ENCODE measurements at regions not wholly inside any gene's neighbourhood (a gene's known extent, or its start where the extent isn't known, plus 50 kb on each side); places are given as distances from the start of the nearest gene placed in this dataset.

DNA sequence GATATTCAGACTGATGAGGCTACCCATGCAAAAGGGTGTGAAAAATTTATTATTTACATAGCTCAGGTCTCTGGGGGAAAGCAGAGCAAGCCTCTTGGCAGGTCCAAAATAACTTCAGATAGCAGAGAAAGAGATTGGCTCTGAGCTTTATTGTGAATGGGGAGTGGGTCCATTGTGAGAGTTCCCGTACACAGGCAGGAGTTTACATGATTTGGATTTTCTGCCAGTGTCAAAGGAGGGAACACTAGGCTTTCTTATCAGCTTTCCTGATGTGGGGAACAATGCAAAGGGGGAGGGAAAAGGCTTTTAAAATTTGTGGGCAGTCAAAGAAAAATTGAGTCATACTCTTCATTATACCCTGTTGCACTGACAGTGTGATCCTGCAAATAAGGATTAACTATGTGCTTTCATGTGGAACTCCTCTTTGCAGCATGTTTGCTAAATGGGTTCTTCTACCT lies 615.0 kb upstream of the RIOK2 start (continued):
- TF ChIP-seq, protein P1, sequence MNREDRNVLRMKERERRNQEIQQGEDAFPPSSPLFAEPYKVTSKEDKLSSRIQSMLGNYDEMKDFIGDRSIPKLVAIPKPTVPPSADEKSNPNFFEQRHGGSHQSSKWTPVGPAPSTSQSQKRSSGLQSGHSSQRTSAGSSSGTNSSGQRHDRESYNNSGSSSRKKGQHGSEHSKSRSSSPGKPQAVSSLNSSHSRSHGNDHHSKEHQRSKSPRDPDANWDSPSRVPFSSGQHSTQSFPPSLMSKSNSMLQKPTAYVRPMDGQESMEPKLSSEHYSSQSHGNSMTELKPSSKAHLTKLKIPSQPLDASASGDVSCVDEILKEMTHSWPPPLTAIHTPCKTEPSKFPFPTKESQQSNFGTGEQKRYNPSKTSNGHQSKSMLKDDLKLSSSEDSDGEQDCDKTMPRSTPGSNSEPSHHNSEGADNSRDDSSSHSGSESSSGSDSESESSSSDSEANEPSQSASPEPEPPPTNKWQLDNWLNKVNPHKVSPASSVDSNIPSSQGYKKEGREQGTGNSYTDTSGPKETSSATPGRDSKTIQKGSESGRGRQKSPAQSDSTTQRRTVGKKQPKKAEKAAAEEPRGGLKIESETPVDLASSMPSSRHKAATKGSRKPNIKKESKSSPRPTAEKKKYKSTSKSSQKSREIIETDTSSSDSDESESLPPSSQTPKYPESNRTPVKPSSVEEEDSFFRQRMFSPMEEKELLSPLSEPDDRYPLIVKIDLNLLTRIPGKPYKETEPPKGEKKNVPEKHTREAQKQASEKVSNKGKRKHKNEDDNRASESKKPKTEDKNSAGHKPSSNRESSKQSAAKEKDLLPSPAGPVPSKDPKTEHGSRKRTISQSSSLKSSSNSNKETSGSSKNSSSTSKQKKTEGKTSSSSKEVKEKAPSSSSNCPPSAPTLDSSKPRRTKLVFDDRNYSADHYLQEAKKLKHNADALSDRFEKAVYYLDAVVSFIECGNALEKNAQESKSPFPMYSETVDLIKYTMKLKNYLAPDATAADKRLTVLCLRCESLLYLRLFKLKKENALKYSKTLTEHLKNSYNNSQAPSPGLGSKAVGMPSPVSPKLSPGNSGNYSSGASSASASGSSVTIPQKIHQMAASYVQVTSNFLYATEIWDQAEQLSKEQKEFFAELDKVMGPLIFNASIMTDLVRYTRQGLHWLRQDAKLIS (CRISPR knock-in tag; IDR thresholded peaks at IDR 0.05; ENCODE audit: borderline replicate concordance), result no peak

DNA sequence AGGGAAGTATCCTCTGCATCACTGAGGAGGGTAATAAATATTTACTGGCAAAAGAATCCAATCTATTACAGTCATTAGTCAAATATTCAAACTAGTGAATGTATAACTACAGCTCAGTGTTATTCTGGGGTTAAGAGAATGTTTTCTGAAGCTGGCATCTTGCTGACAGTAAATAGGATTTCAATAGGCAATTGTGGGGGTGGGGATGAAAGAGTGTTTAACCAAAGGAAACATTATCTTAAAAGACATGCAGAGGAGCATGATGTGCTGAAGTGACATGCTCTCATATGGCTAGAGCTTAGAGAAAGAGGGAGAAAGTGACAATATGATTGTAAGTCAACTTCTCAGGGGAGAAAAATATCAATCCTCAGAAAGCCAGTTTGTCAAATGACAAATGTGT lies 618.4 kb upstream of the RIOK2 start:
- Mint-ChIP-seq H3K9me3 (peaks cover 39% of the 10 kb centered on the region), H3K36me3 (peaks cover 25% of the 10 kb centered on the region), H3K4me3 (no peak overlapping the region), H3K27ac (no peak overlapping the region), H3K27me3 (ENCODE audit: low read depth) (no peaks in the 10 kb centered on the region; the same call in 1 of the 2 replicates), H3K4me1 (no peaks in the 10 kb centered on the region)
- TF ChIP-seq EMX1 (CRISPR knock-in tag; IDR thresholded peaks at IDR 0.05), result no peak
- TF ChIP-seq ZNF219 (CRISPR knock-in tag; IDR thresholded peaks at IDR 0.05; ENCODE audit: borderline replicate concordance), result no peak
- TF ChIP-seq, protein P2, sequence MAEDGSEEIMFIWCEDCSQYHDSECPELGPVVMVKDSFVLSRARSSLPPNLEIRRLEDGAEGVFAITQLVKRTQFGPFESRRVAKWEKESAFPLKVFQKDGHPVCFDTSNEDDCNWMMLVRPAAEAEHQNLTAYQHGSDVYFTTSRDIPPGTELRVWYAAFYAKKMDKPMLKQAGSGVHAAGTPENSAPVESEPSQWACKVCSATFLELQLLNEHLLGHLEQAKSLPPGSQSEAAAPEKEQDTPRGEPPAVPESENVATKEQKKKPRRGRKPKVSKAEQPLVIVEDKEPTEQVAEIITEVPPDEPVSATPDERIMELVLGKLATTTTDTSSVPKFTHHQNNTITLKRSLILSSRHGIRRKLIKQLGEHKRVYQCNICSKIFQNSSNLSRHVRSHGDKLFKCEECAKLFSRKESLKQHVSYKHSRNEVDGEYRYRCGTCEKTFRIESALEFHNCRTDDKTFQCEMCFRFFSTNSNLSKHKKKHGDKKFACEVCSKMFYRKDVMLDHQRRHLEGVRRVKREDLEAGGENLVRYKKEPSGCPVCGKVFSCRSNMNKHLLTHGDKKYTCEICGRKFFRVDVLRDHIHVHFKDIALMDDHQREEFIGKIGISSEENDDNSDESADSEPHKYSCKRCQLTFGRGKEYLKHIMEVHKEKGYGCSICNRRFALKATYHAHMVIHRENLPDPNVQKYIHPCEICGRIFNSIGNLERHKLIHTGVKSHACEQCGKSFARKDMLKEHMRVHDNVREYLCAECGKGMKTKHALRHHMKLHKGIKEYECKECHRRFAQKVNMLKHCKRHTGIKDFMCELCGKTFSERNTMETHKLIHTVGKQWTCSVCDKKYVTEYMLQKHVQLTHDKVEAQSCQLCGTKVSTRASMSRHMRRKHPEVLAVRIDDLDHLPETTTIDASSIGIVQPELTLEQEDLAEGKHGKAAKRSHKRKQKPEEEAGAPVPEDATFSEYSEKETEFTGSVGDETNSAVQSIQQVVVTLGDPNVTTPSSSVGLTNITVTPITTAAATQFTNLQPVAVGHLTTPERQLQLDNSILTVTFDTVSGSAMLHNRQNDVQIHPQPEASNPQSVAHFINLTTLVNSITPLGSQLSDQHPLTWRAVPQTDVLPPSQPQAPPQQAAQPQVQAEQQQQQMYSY (CRISPR knock-in tag; IDR thresholded peaks at IDR 0.05), result no peak
- TF ChIP-seq ZNF232 (CRISPR knock-in tag; IDR thresholded peaks at IDR 0.05), result no peak
- TF ChIP-seq, protein P3, sequence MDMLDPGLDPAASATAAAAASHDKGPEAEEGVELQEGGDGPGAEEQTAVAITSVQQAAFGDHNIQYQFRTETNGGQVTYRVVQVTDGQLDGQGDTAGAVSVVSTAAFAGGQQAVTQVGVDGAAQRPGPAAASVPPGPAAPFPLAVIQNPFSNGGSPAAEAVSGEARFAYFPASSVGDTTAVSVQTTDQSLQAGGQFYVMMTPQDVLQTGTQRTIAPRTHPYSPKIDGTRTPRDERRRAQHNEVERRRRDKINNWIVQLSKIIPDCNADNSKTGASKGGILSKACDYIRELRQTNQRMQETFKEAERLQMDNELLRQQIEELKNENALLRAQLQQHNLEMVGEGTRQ (CRISPR knock-in tag; IDR thresholded peaks at IDR 0.05), result no peak
- TF ChIP-seq TP53 (CRISPR knock-in tag; IDR thresholded peaks at IDR 0.05), result no peak
- TF ChIP-seq, protein P4, sequence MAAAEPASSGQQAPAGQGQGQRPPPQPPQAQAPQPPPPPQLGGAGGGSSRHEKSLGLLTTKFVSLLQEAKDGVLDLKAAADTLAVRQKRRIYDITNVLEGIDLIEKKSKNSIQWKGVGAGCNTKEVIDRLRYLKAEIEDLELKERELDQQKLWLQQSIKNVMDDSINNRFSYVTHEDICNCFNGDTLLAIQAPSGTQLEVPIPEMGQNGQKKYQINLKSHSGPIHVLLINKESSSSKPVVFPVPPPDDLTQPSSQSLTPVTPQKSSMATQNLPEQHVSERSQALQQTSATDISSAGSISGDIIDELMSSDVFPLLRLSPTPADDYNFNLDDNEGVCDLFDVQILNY (CRISPR knock-in tag; IDR thresholded peaks at IDR 0.05), result no peak
- TF ChIP-seq ZNF263 (CRISPR knock-in tag; IDR thresholded peaks at IDR 0.05; ENCODE audit: low read depth), result no peak
- TF ChIP-seq ZNF317 (CRISPR knock-in tag; IDR thresholded peaks at IDR 0.05; ENCODE audit: borderline replicate concordance, low read depth), result no peak
- no peak for TF ChIP-seq PRRX2 (CRISPR knock-in tag; IDR thresholded peaks at IDR 0.05)
- TF ChIP-seq FOXJ3 (CRISPR knock-in tag; IDR thresholded peaks at IDR 0.05; ENCODE audit: borderline replicate concordance), result no peak
- TF ChIP-seq ZNF416 (CRISPR knock-in tag; IDR thresholded peaks at IDR 0.05), result no peak
- TF ChIP-seq, protein P5, sequence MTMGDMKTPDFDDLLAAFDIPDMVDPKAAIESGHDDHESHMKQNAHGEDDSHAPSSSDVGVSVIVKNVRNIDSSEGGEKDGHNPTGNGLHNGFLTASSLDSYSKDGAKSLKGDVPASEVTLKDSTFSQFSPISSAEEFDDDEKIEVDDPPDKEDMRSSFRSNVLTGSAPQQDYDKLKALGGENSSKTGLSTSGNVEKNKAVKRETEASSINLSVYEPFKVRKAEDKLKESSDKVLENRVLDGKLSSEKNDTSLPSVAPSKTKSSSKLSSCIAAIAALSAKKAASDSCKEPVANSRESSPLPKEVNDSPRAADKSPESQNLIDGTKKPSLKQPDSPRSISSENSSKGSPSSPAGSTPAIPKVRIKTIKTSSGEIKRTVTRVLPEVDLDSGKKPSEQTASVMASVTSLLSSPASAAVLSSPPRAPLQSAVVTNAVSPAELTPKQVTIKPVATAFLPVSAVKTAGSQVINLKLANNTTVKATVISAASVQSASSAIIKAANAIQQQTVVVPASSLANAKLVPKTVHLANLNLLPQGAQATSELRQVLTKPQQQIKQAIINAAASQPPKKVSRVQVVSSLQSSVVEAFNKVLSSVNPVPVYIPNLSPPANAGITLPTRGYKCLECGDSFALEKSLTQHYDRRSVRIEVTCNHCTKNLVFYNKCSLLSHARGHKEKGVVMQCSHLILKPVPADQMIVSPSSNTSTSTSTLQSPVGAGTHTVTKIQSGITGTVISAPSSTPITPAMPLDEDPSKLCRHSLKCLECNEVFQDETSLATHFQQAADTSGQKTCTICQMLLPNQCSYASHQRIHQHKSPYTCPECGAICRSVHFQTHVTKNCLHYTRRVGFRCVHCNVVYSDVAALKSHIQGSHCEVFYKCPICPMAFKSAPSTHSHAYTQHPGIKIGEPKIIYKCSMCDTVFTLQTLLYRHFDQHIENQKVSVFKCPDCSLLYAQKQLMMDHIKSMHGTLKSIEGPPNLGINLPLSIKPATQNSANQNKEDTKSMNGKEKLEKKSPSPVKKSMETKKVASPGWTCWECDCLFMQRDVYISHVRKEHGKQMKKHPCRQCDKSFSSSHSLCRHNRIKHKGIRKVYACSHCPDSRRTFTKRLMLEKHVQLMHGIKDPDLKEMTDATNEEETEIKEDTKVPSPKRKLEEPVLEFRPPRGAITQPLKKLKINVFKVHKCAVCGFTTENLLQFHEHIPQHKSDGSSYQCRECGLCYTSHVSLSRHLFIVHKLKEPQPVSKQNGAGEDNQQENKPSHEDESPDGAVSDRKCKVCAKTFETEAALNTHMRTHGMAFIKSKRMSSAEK (CRISPR knock-in tag; IDR thresholded peaks at IDR 0.05; ENCODE audit: borderline replicate concordance), result no peak
- no peak for TF ChIP-seq GRHL2 (CRISPR knock-in tag; IDR thresholded peaks at IDR 0.05; ENCODE audit: insufficient replicate concordance, severe bottlenecking)
- TF ChIP-seq HMGA2 (CRISPR knock-in tag; IDR thresholded peaks at IDR 0.05), result no peak
- TF ChIP-seq CREM (CRISPR knock-in tag; IDR thresholded peaks at IDR 0.05), result no peak
- ATAC-seq (no peak), DNase-seq (ENCODE audit: low spot score) (no peak)
- CTCF ChIA-PET, result no interaction called here
- POLR2A ChIA-PET, result no interaction called here

All from WTC11 (cell line).